CD8-positive, alpha-beta memory T cell (primary cell): ENCODE measurements at regions not wholly inside any gene's neighbourhood (a gene's known extent, or its start where the extent isn't known, plus 50 kb on each side); places are given as distances from the start of the nearest gene placed in this dataset.
"Not testable (repeated sequence)": the region's sequence is repeated elsewhere in the genome, so short reads cannot be mapped to it uniquely, and the experiment has no call there.

Experiments used
- CTCF ChIA-PET: fragments of 350-600 bp; sonication (Branson Sonifier 250); formaldehyde crosslinking; loops from one replicate; lab custom pipeline; 2021; ENCODE audit warnings: antibody characterized with exemption; lab: Charles Lee
- POLR2A ChIA-PET: fragments of 350-600 bp; sonication (Branson Sonifier 250); formaldehyde crosslinking; loops from one replicate; lab custom pipeline; 2021; ENCODE audit warnings: antibody characterized with exemption; lab: Charles Lee
- DNase-seq, 5 donors: peaks; one replicate each; pipeline versions ENCODE4 v3.0.0 to v3.0.0-alpha.2; 2020 to 2022; ENCODE audit warnings: mixed read lengths in 1 of 5
- H3K27ac ChIP-seq: one replicate; pipeline ENCODE4 v1.7.0; 2013; ENCODE audit warnings: low read depth, mild to moderate bottlenecking, low read length, moderate library complexity
- H3K27me3 ChIP-seq: 2 replicates; pipeline ENCODE4 v1.7.0; 2013; ENCODE audit warnings: low read length, mild to moderate bottlenecking; ENCODE audit not compliant: insufficient read depth, poor library complexity, severe bottlenecking
- H3K36me3 ChIP-seq: 2 replicates; pipeline ENCODE4 v1.7.0; 2013; ENCODE audit warnings: mild to moderate bottlenecking, low read length, moderate library complexity; ENCODE audit not compliant: insufficient read depth
- H3K4me1 ChIP-seq: 2 replicates; pipeline ENCODE4 v1.7.0; 2013; ENCODE audit warnings: mild to moderate bottlenecking, low read length, moderate library complexity; ENCODE audit not compliant: insufficient read depth
- H3K4me3 ChIP-seq: 2 replicates; pipeline ENCODE4 v1.7.0; 2013; ENCODE audit warnings: mild to moderate bottlenecking, low read length
- H3K9me3 ChIP-seq: 2 replicates; pipeline ENCODE4 v1.7.0; 2013; ENCODE audit warnings: mild to moderate bottlenecking, low read length
- H3K27ac Mint-ChIP-seq, 8 donors: one replicate each; pipeline ENCODE4 v1.8.0; 2020 to 2021; ENCODE audit warnings: mixed read lengths in 8 of 8, mild to moderate bottlenecking in 6 of 8, inconsistent platforms in 3 of 8, moderate library complexity in 3 of 8
- H3K27me3 Mint-ChIP-seq, 2 donors: one replicate each; pipeline ENCODE4 v1.8.0; 2020 to 2021; ENCODE audit warnings: mixed read lengths in 2 of 2, mild to moderate bottlenecking in 1 of 2, moderate library complexity in 1 of 2
- H3K36me3 Mint-ChIP-seq, 3 donors: one replicate each; pipeline ENCODE4 v1.8.0; 2020 to 2021; ENCODE audit warnings: mixed read lengths in 3 of 3, inconsistent platforms in 1 of 3, mild to moderate bottlenecking in 1 of 3
- H3K4me1 Mint-ChIP-seq, 3 donors: one replicate each; pipeline ENCODE4 v1.8.0; 2020 to 2021; ENCODE audit warnings: mixed read lengths in 3 of 3, inconsistent platforms in 1 of 3, mild to moderate bottlenecking in 1 of 3
- H3K4me3 Mint-ChIP-seq, 7 donors: one replicate each; pipeline ENCODE4 v1.8.0; 2020 to 2021; ENCODE audit warnings: mixed read lengths in 7 of 7, mild to moderate bottlenecking in 6 of 7, moderate library complexity in 4 of 7, inconsistent platforms in 2 of 7
- H3K9me3 Mint-ChIP-seq, 5 donors: one replicate each; pipeline ENCODE4 v1.8.0; 2020 to 2022; ENCODE audit warnings: mixed read lengths in 5 of 5, mild to moderate bottlenecking in 3 of 5, moderate library complexity in 2 of 5, inconsistent platforms in 1 of 5

GRCh38 chr7:41437257-41438196, 265.4 kb downstream of the INHBA start:
- Mint-ChIP-seq H3K9me3 (peaks cover 8 to 15% (median 9%) of the 10 kb centered on the region in 5 donors), H3K27me3 (no peaks in the 10 kb centered on the region), H3K4me1 (no peaks in the 10 kb centered on the region), H3K36me3 (no peaks in the 10 kb centered on the region), H3K4me3 (no peak overlapping the region), H3K27ac (no peak overlapping the region)
- no peak overlapping the region for H3K4me3 ChIP-seq
- DNase-seq, result no peak
- no peaks in the 10 kb centered on the region for H3K36me3 ChIP-seq
- no peaks in the 10 kb centered on the region for H3K27me3 ChIP-seq
- no peak overlapping the region for H3K27ac ChIP-seq
- CTCF ChIA-PET, result no interaction called here
- H3K4me1 ChIP-seq, result no peaks in the 10 kb centered on the region
- H3K9me3 ChIP-seq, result no peaks in the 10 kb centered on the region
- POLR2A ChIA-PET, result no interaction called here

- H3K9me3 ChIP-seq, result no peaks in the 10 kb centered on the region
- no peak overlapping the region for H3K27ac Mint-ChIP-seq
- no peaks in the 10 kb centered on the region for H3K4me1 Mint-ChIP-seq
- no peaks in the 10 kb centered on the region for H3K36me3 ChIP-seq
- H3K27me3 ChIP-seq, result no peaks in the 10 kb centered on the region
- no peaks in the 10 kb centered on the region for H3K27me3 Mint-ChIP-seq
- H3K4me1 ChIP-seq, result no peaks in the 10 kb centered on the region
- H3K36me3 Mint-ChIP-seq, result no peaks in the 10 kb centered on the region
- POLR2A ChIA-PET, result no interaction called here
- no peak overlapping the region for H3K4me3 Mint-ChIP-seq
- no peak for DNase-seq
- H3K27ac ChIP-seq, result no peak overlapping the region
- peaks cover 8 to 20% (median 10%) of the 10 kb centered on the region in 5 donors for H3K9me3 Mint-ChIP-seq
- H3K4me3 ChIP-seq, result no peak overlapping the region
- CTCF ChIA-PET, result no interaction called here
Observed at GRCh38 chr7:41436139-41436538, 266.8 kb downstream of the INHBA start.

- H3K4me3 Mint-ChIP-seq, CTCF ChIA-PET, POLR2A ChIA-PET, H3K4me3 ChIP-seq, H3K27ac ChIP-seq, H3K27me3 ChIP-seq, H3K4me1 ChIP-seq, H3K36me3 ChIP-seq, H3K36me3 Mint-ChIP-seq, H3K9me3 ChIP-seq, H3K27ac Mint-ChIP-seq, DNase-seq, H3K4me1 Mint-ChIP-seq, H3K27me3 Mint-ChIP-seq: not testable (repeated sequence)
- peaks cover 8 to 20% (median 9%) of the 10 kb centered on the region in 5 donors for H3K9me3 Mint-ChIP-seq
Observed at GRCh38 chr7:41435020-41435419, 267.9 kb downstream of the INHBA start.

GRCh38 chr7:41431671-41432070, 271.2 kb downstream of the INHBA start:
- H3K27ac ChIP-seq, result no peak overlapping the region
- H3K9me3 Mint-ChIP-seq, result peaks cover 7 to 25% (median 9%) of the 10 kb centered on the region in 5 donors
- no peak for DNase-seq
- H3K36me3 ChIP-seq, result no peaks in the 10 kb centered on the region
- H3K4me3 ChIP-seq, result no peak overlapping the region
- no peak overlapping the region for H3K27ac Mint-ChIP-seq
- CTCF ChIA-PET, result no interaction called here
- H3K4me1 ChIP-seq, result no peaks in the 10 kb centered on the region
- no peaks in the 10 kb centered on the region for H3K27me3 Mint-ChIP-seq
- POLR2A ChIA-PET, result no interaction called here
- H3K27me3 ChIP-seq, result no peaks in the 10 kb centered on the region
- no peak overlapping the region for H3K4me3 Mint-ChIP-seq
- H3K36me3 Mint-ChIP-seq, result no peaks in the 10 kb centered on the region
- no peaks in the 10 kb centered on the region for H3K9me3 ChIP-seq
- H3K4me1 Mint-ChIP-seq, result no peaks in the 10 kb centered on the region

GRCh38 chr7:41428381-41428780, 274.5 kb downstream of the INHBA start:
- no peak overlapping the region for H3K4me3 Mint-ChIP-seq
- Histone ChIP-seq H3K27me3 (no peaks in the 10 kb centered on the region), H3K36me3 (no peaks in the 10 kb centered on the region), H3K4me3 (no peak overlapping the region), H3K4me1 (no peaks in the 10 kb centered on the region), H3K27ac (no peak overlapping the region), H3K9me3 (no peaks in the 10 kb centered on the region)
- no peaks in the 10 kb centered on the region for H3K36me3 Mint-ChIP-seq
- ChIA-PET CTCF (no interaction called here), POLR2A (no interaction called here)
- no peak for DNase-seq
- peaks cover 0 to 14% (median 4%) of the 10 kb centered on the region in 5 donors for H3K9me3 Mint-ChIP-seq
- no peaks in the 10 kb centered on the region for H3K4me1 Mint-ChIP-seq
- H3K27ac Mint-ChIP-seq, result no peak overlapping the region
- no peaks in the 10 kb centered on the region for H3K27me3 Mint-ChIP-seq

- POLR2A ChIA-PET, result no interaction called here
- H3K9me3 Mint-ChIP-seq, result peaks cover 0 to 16% (median 2%) of the 10 kb centered on the region in 5 donors
Observed at GRCh38 chr7:41425926-41426325, 277.0 kb downstream of the INHBA start.

GRCh38 chr7:41421056-41421455, 281.8 kb downstream of the INHBA start:
- CTCF ChIA-PET, result no interaction called here
- no peaks in the 10 kb centered on the region for H3K36me3 ChIP-seq
- no peak overlapping the region for H3K4me3 ChIP-seq
- no peak for DNase-seq
- Mint-ChIP-seq H3K27me3 (no peaks in the 10 kb centered on the region), H3K36me3 (no peaks in the 10 kb centered on the region), H3K4me3 (no peak overlapping the region), H3K27ac (no peak overlapping the region), H3K4me1 (no peaks in the 10 kb centered on the region), H3K9me3 (peaks cover 0 to 10% (median 5%) of the 10 kb centered on the region in 5 donors)
- H3K4me1 ChIP-seq, result no peaks in the 10 kb centered on the region
- POLR2A ChIA-PET, result no interaction called here
- H3K9me3 ChIP-seq, result no peaks in the 10 kb centered on the region
- no peaks in the 10 kb centered on the region for H3K27me3 ChIP-seq
- H3K27ac ChIP-seq, result no peak overlapping the region

More at GRCh38 chr7:41425926-41426325, 277.0 kb downstream of the INHBA start:
- CTCF ChIA-PET, result no interaction called here
- Mint-ChIP-seq H3K4me1 (no peaks in the 10 kb centered on the region), H3K36me3 (no peaks in the 10 kb centered on the region), H3K27ac (no peak overlapping the region), H3K27me3 (no peaks in the 10 kb centered on the region), H3K4me3 (no peak overlapping the region)
- Histone ChIP-seq H3K4me1 (no peaks in the 10 kb centered on the region), H3K36me3 (no peaks in the 10 kb centered on the region), H3K27ac (no peak overlapping the region), H3K9me3 (no peaks in the 10 kb centered on the region), H3K27me3 (no peaks in the 10 kb centered on the region), H3K4me3 (no peak overlapping the region)
- DNase-seq, result no peak

- CTCF ChIA-PET, result no interaction called here
- no peak for DNase-seq
- no peak overlapping the region for H3K27ac ChIP-seq
- Mint-ChIP-seq H3K4me3 (no peak overlapping the region), H3K27me3 (no peaks in the 10 kb centered on the region), H3K9me3 (peaks cover 0 to 10% (median 5%) of the 10 kb centered on the region in 5 donors), H3K36me3 (no peaks in the 10 kb centered on the region), H3K4me1 (no peaks in the 10 kb centered on the region), H3K27ac (no peak overlapping the region)
- POLR2A ChIA-PET, result no interaction called here
- H3K27me3 ChIP-seq, result no peaks in the 10 kb centered on the region
- no peaks in the 10 kb centered on the region for H3K9me3 ChIP-seq
- no peak overlapping the region for H3K4me3 ChIP-seq
- no peaks in the 10 kb centered on the region for H3K4me1 ChIP-seq
- H3K36me3 ChIP-seq, result no peaks in the 10 kb centered on the region
Observed at GRCh38 chr7:41420421-41420820, 282.5 kb downstream of the INHBA start.
